Lung microvascular endothelial cell (primary cell): ENCODE measurements at regions not wholly inside any gene's neighbourhood (a gene's known extent, or its start where the extent isn't known, plus 50 kb on each side); places are given as distances from the start of the nearest gene placed in this dataset.

ENCODE experiments used
- DNase-seq, 2 donors: peaks; one replicate each; pipeline versions ENCODE4 v3.0.0 to v3.0.0-alpha.2; 2010; ENCODE audit warnings: low read depth in 2 of 2

- no peak for DNase-seq
These were observed 137.3 kb downstream of the TWIST2 start for GRCh38 chr2:238985041-238985729.

GRCh38 chr2:238985931-238986446 lies 138.1 kb downstream of the TWIST2 start:
- DNase-seq, result no peak

GRCh38 chr2:238986491-238987351 lies 138.8 kb downstream of the TWIST2 start:
- no peak for DNase-seq

DNA sequence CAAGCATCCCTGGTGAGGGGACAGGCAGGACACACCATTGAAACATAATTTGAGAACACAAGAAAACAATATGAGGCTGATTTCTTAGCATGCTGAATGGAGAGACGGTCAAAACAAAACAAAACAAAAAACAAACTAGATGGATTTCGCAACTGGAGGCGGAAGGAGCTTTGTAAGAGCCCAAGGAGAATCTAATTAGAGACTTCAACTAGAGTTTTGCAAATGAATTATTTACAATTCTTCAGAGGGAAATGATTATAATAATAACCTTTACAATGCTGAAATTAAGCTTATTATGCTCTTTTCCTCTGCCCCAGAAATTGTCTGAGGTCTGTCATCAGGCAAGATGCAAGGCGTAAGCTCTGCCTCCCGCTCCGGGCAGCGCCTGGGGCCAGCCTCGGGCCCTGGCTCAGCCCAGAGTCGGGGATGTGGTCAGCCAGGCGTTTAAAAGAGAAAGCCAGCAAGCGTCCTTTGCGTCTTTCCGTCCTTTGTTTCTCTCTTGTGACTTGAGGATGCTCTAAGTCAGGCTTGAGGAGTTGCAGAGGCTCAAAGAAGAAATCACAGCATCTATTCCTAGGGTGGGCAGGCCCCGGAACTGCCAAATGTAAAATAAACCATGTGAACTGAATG lies 139.6 kb downstream of the TWIST2 start:
- no peak for DNase-seq

DNA sequence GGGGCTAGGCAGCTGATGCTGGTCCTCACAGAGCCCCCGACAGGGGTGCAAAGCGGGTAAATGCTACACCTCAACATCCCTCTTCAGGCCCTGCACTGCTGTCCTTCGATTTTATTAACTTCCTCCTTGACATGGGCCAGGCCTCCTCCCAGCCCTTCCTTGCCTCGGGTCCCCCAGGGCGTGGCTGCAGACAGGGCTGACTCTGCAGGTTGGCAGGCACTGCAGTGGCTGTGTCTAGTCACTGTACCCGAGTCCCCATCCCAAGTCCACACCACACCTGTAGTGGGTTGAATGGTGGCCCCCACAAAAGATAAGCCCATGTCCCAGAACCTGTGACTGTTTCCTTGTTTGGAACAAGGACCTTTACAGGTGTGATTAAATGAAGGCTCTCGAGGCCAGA lies 140.2 kb downstream of the TWIST2 start:
- DNase-seq, result no peak

DNA sequence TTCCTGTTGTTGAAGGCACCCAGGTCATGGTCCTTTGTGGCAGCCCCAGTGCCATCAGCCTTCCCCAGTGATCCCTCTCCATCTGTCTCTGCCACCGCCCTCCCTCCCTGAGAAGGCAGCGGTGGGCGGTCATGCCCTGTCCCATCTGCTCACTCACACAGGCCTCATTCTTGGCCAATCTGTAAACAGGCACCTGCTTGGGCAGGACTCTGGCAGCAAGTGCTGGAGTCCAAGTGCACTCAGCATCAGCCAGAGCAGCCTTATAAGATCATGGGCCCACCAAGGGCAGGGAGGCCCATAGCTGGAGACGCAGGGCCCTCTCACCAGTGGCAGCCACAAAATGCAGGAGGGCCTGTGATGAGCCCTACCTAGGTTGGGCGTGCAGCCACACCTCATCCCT lies 140.9 kb downstream of the TWIST2 start:
- no peak for DNase-seq

DNA sequence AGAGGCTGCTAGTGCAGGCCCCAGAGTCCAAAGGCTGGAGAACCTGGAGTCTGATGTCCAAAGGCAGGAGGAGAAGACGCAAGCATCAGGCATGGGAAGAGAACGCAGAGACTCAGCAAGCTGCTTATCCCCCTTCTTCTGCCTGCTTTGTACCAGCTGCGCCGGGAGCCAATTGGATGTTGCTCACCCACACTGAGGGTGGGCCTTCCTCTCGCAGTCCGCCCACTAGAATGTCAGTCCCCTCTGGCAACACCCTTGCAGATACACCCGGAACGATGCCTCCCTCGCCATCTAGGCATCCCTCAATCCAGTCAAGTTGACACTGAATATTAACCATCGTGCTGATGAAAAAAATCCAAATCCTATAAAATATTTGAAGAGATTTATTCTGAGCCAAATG lies 141.6 kb downstream of the TWIST2 start:
- no peak for DNase-seq

- no peak for DNase-seq
These were observed 146.5 kb downstream of the TWIST2 start for GRCh38 chr2:238994432-238994831.

GRCh38 chr2:238994876-238995275 lies 147.0 kb downstream of the TWIST2 start:
- no peak for DNase-seq

GRCh38 chr2:238995634-238996033 lies 147.7 kb downstream of the TWIST2 start:
- DNase-seq, result no peak

DNA sequence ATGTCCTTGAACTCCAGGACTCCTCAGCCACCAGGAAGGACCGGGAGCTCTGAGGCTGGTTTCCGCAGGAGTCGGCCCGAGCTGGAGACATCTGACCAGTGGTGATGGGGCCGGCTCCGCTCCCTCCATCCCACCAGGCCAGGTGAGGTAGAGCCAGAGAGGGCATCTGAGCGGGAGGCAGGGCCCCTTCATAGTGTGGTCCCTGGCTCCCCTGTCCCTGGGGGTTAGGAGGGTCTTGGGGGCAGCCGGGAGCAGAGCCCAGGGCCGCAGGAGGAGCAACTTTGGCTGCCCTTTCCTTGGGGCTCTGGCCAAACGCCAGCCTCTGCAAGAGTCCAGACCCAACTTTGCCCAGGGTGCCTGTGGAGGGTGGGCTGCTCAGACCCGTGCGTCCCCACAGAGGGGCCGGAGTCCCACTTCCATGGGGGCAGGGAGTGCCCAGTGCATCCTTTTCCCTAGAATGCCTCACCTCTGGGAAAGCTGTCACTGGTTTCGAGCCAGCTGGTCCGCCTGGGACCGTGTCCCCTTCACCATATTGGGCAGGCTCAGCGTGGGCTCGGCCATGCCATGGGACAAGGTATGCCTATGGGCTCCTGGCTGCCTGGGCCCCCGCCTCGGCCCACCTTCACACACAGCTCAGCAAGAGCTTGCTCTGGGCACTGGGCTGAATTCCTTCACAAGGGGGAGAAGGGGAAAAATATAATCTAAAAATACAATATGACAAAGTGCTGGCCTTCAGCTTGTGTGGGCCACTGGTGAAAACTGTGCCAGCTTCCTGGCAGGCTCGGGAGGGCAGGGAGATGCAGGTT lies 148.6 kb downstream of the TWIST2 start:
- no peak for DNase-seq

DNA sequence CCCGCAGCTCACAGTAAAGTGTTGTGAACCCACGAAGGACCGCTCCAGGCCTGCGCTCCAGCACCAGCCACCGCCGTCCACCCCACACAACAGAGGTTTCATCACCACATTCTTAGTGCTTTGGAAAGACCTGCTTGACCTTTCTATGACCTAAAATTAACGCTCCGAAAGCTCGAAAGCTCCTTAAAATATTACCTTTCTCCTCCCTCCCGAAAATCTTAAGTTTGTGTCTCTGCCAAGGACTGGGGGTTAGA lies 149.2 kb downstream of the TWIST2 start:
- no peak for DNase-seq

DNA sequence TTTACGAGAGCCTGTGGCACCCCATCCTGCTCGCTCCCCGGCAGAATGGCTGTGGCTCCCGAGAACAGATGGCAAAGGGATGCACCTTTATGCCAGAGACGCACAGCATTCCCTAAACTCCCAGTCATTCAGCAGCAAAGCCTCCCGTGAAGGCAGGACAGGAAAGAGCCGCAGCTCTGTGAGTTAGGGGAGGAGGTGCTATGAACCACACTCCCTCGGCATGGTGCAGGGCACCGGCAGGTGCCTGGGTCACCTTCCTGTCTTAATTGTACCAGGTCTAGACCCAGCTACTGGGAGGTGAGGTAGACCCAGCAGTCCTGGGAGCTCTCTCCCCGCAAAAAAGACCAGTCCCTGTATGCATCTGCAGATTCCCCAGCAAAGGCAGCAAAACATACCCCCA lies 149.8 kb downstream of the TWIST2 start:
- no peak for DNase-seq
